HUES6 (cell line): ENCODE measurements at regions not wholly inside any gene's neighbourhood (a gene's known extent, or its start where the extent isn't known, plus 50 kb on each side); places are given as distances from the start of the nearest gene placed in this dataset.
"Not testable (repeated sequence)": the region's sequence is repeated elsewhere in the genome, so short reads cannot be mapped to it uniquely, and the experiment has no call there.

Experiments used
- H3K27ac ChIP-seq: 2 replicates; pipeline ENCODE4 v1.7.0; 2013; ENCODE audit warnings: low read depth, mild to moderate bottlenecking, low read length, inconsistent platforms
- H3K27me3 ChIP-seq: 2 replicates; pipeline ENCODE4 v1.6.1; 2013; ENCODE audit warnings: low read length; ENCODE audit not compliant: control insufficient read depth, insufficient read depth
- H3K36me3 ChIP-seq: 2 replicates; pipeline ENCODE4 v1.6.1; 2013; ENCODE audit warnings: low read length; ENCODE audit not compliant: control insufficient read depth, insufficient read depth
- H3K4me1 ChIP-seq: 2 replicates; pipeline ENCODE4 v1.6.1; 2013; ENCODE audit warnings: low read length; ENCODE audit not compliant: control insufficient read depth, insufficient read depth
- H3K4me3 ChIP-seq: 2 replicates; pipeline ENCODE4 v1.5.1; 2013; ENCODE audit warnings: low read depth, low read length
- H3K9ac ChIP-seq: one replicate; pipeline ENCODE4 v1.6.1; 2013; ENCODE audit warnings: mild to moderate bottlenecking, low read length
- H3K9me3 ChIP-seq: 2 replicates; pipeline ENCODE4 v1.6.1; 2013; ENCODE audit warnings: low read depth, low read length; ENCODE audit not compliant: control insufficient read depth, insufficient read depth

DNA sequence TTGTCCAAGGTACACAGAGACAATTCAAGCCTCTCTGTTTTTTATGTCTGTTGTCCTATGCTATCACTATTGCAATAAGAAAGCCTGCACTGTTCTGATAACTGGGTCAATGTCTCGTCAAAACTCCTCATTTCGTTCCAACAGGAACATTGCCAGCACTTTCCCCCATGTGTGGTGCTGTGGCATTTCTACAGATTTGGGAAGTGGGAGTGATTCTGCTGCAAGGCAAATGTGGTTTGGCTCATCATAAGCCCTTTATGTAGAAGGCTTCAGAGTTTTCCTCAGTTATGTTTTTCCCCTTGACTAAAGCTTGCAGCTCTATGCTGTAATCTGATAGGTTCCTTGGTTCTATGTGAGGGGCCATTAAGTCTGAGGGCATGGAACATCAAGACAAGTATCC is 324.1 kb upstream of the TCF4 start:
- H3K4me1 ChIP-seq: peaks cover 17% of the 10 kb centered on the region; the same call in 1 of the 2 replicates
- no peaks in the 10 kb centered on the region; the same call in 1 of the 2 replicates for H3K36me3 ChIP-seq
- no peaks in the 10 kb centered on the region for H3K27me3 ChIP-seq
- peaks cover 10% of the 10 kb centered on the region for H3K9me3 ChIP-seq
- H3K9ac ChIP-seq: no peak overlapping the region
- no peak overlapping the region for H3K4me3 ChIP-seq
- no peak overlapping the region for H3K27ac ChIP-seq

DNA sequence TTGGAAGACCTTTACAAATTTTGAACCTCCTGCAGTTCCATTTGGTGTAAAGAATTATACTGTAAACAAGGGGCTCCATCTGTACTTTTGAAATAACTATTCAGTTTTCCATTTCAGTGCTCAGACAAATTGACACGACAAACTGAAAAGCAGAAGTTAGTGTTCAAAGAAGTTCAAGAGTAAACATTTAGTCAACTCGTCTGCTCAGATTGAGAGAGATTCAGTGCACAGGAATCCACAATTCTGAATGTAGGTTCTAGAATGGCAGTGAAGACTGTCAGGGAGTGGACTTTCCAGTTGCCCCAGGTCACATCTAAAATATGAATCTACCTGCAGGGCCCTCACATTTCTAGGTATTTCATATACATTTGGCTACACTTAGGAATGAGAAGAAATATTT is 322.3 kb upstream of the TCF4 start:
- Histone ChIP-seq H3K9me3 (no peaks in the 10 kb centered on the region; the same call in 1 of the 2 replicates), H3K27me3 (no peaks in the 10 kb centered on the region), H3K4me1 (peaks cover 19% of the 10 kb centered on the region; the same call in 1 of the 2 replicates), H3K9ac (no peak overlapping the region), H3K4me3 (no peak overlapping the region), H3K36me3 (no peaks in the 10 kb centered on the region), H3K27ac (no peak overlapping the region)

DNA sequence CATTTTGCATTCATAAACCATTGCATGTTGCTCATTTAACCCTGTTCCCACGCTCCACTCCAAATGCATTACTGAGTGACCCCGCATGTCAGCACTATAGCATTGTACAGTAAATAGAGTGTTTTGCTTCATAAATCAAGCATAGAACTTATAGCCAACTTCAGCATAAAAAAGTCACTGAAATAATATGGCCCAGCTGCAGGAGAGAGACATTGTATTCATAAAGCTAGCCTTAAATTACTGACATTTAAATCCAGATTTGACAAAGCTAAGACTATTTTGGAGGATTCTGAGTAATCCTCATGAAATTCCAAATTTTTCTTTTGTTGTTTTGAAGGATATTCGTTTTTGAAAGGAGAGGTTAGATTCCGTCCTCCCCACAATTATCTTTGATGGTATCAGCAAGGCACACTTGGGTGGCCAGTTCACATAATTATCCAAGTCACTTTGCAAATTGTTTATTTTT is 320.9 kb upstream of the TCF4 start:
- H3K4me3 ChIP-seq: no peak overlapping the region
- no peaks in the 10 kb centered on the region for H3K27me3 ChIP-seq
- no peaks in the 10 kb centered on the region for H3K36me3 ChIP-seq
- H3K27ac ChIP-seq: no peak overlapping the region; the same call in 1 of the 2 replicates
- peaks cover 19% of the 10 kb centered on the region; the same call in 1 of the 2 replicates for H3K4me1 ChIP-seq
- no peak overlapping the region for H3K9ac ChIP-seq
- H3K9me3 ChIP-seq: no peaks in the 10 kb centered on the region; the same call in 1 of the 2 replicates

- no peaks in the 10 kb centered on the region for H3K36me3 ChIP-seq
- H3K4me3 ChIP-seq: no peak overlapping the region
- H3K9me3 ChIP-seq: no peaks in the 10 kb centered on the region; the same call in 1 of the 2 replicates
- no peak overlapping the region for H3K9ac ChIP-seq
- H3K4me1 ChIP-seq: peaks cover 22% of the 10 kb centered on the region; the same call in 1 of the 2 replicates
- H3K27me3 ChIP-seq: no peaks in the 10 kb centered on the region
- H3K27ac ChIP-seq: no peak overlapping the region
These were observed 319.6 kb upstream of the TCF4 start for GRCh38 chr18:55907453-55908175.

- Histone ChIP-seq H3K4me3 (no peak overlapping the region), H3K27me3 (no peaks in the 10 kb centered on the region), H3K9ac (no peak overlapping the region), H3K36me3 (no peaks in the 10 kb centered on the region), H3K4me1 (peaks cover 22% of the 10 kb centered on the region; the same call in 1 of the 2 replicates), H3K9me3 (no peaks in the 10 kb centered on the region; the same call in 1 of the 2 replicates), H3K27ac (no peak overlapping the region)
These were observed 318.5 kb upstream of the TCF4 start for GRCh38 chr18:55906536-55906935.

- Histone ChIP-seq H3K36me3 (no peaks in the 10 kb centered on the region), H3K4me3 (no peak overlapping the region), H3K4me1 (peaks cover 18% of the 10 kb centered on the region; the same call in 1 of the 2 replicates), H3K27ac (no peak overlapping the region), H3K27me3 (no peaks in the 10 kb centered on the region), H3K9me3 (no peaks in the 10 kb centered on the region; the same call in 1 of the 2 replicates), H3K9ac (no peak overlapping the region)
These were observed 315.9 kb upstream of the TCF4 start for GRCh38 chr18:55903911-55904310.

GRCh38 chr18:55900380-55900779 is 312.4 kb upstream of the TCF4 start:
- no peak overlapping the region for H3K27ac ChIP-seq
- H3K27me3 ChIP-seq: no peaks in the 10 kb centered on the region
- H3K4me1 ChIP-seq: peaks cover 3% of the 10 kb centered on the region; the same call in 1 of the 2 replicates
- H3K4me3 ChIP-seq: no peak overlapping the region
- H3K9ac ChIP-seq: no peak overlapping the region
- no peaks in the 10 kb centered on the region for H3K9me3 ChIP-seq
- no peaks in the 10 kb centered on the region for H3K36me3 ChIP-seq

GRCh38 chr18:55897091-55897689 is 309.2 kb upstream of the TCF4 start:
- no peak overlapping the region for H3K27ac ChIP-seq
- H3K9me3 ChIP-seq: no peaks in the 10 kb centered on the region
- no peaks in the 10 kb centered on the region for H3K36me3 ChIP-seq
- no peaks in the 10 kb centered on the region for H3K27me3 ChIP-seq
- H3K4me1 ChIP-seq: peaks cover 9% of the 10 kb centered on the region
- no peak overlapping the region for H3K4me3 ChIP-seq
- H3K9ac ChIP-seq: no peak overlapping the region

- 0 out of 2 replicates have a peak overlapping the region, but pooled peaks have one; percentile 12 for H3K27ac ChIP-seq
- H3K9ac ChIP-seq: peak overlapping the region; percentile 72
- peak overlapping the region; percentile 64 for H3K4me3 ChIP-seq
These were observed 306.0 kb upstream of the TCF4 start for GRCh38 chr18:55893948-55894347.

DNA sequence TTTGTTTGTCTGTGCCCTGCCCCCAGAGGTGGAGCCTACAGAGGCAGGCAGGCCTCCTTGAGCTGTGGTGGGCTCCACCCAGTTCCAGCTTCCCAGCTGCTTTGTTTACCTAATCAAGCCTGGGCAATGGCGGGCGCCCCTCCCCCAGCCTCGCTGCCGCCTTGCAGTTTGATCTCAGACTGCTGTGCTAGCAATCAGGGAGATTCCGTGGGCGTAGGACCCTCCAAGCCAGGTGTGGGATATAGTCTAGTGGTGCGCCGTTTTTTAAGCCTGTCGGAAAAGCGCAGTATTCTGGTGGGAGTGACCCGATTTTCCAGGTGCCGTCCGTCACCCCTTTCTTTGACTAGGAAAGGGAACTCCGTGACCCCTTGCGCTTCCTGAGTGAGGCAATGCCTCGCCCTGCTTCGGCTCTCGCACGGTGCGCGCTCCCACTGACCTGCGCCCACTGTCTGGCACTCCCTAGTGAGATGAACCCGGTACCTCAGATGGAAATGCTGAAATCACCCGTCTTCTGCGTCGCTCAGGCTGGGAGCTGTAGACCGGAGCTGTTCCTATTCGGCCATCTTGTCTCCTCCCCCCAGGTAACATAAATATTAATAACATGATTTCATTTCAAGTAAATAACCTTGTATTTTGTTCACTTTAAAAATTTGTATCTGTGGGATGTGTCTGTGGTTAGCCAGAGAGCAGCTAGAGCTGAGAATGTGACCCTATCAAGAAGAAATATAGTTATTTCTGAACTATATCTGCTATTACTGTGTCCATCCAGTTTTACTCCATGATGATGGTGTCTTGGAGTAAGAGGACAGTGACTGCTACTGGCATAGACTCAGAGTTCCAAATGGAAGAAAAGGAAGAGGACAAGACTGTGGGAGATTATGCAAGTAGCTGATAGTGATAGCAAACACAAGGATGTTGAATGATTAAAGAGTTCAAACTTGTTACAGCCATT is 305.1 kb upstream of the TCF4 start:
- Histone ChIP-seq H3K4me3 (peak overlapping the region; percentile 64), H3K9ac (peak overlapping the region; percentile 72), H3K27ac (peak overlapping the region; percentile 12; the same call in 1 of the 2 replicates)
- not testable (repeated sequence) for H3K27me3 ChIP-seq, H3K9me3 ChIP-seq, H3K36me3 ChIP-seq, H3K4me1 ChIP-seq

More at GRCh38 chr18:55893948-55894347, 306.0 kb upstream of the TCF4 start:
- Histone ChIP-seq H3K27me3 (no peaks in the 10 kb centered on the region), H3K4me1 (peaks cover 9% of the 10 kb centered on the region), H3K36me3 (no peaks in the 10 kb centered on the region), H3K9me3 (no peaks in the 10 kb centered on the region)
